WTC11 (cell line): ENCODE measurements at regions not wholly inside any gene's neighbourhood (a gene's known extent, or its start where the extent isn't known, plus 50 kb on each side); places are given as distances from the start of the nearest gene placed in this dataset.

Experiments
- CTCF ChIP-seq: fragments of 200-600 bp; IDR thresholded peaks from 2 replicates; pipeline ENCODE4 v1.8.0; 2022; ENCODE audit warnings: antibody characterized with exemption
- MAX ChIP-seq: sonication (generic); formaldehyde crosslinking; IDR thresholded peaks from 2 replicates; pipeline ENCODE4 v1.8.0; 2022; ENCODE audit warnings: mild to moderate bottlenecking, missing genetic modification reagents

GRCh38 chr1:73160759-73161158 is 878.4 kb upstream of the NEGR1 start:
- TF ChIP-seq CTCF (no peak), MAX (CRISPR knock-in tag) (no peak)
